Neuronal stem cell (in vitro differentiated cells): ENCODE measurements at regions not wholly inside any gene's neighbourhood (a gene's known extent, or its start where the extent isn't known, plus 50 kb on each side); places are given as distances from the start of the nearest gene placed in this dataset.

Experiments used
- DNase-seq: peaks from one replicate; pipeline ENCODE4 v3.0.0-alpha.2; 2013; ENCODE audit warnings: low spot score
- H2AFZ ChIP-seq: one replicate; pipeline ENCODE4 v1.6.1; 2013; ENCODE audit warnings: mild to moderate bottlenecking, low read length, inconsistent platforms
- H2AK5ac ChIP-seq: 2 replicates; pipeline ENCODE4 v1.6.1; 2013; ENCODE audit warnings: low read depth, mild to moderate bottlenecking, inconsistent platforms, low read length, moderate library complexity, mixed read lengths
- H2BK120ac ChIP-seq: 2 replicates; pipeline ENCODE4 v1.6.1; 2013; ENCODE audit warnings: low read depth, mild to moderate bottlenecking, inconsistent platforms, low read length, moderate library complexity, mixed read lengths
- H2BK12ac ChIP-seq: one replicate; pipeline ENCODE4 v1.6.1; 2013; ENCODE audit warnings: low read length, inconsistent platforms
- H2BK15ac ChIP-seq: 2 replicates; pipeline ENCODE4 v1.6.1; 2013; ENCODE audit warnings: mild to moderate bottlenecking, low read length, inconsistent platforms, mixed read lengths
- H2BK5ac ChIP-seq: one replicate; pipeline ENCODE4 v1.6.1; 2013; ENCODE audit warnings: inconsistent platforms, mild to moderate bottlenecking, low read length, moderate library complexity
- H3K14ac ChIP-seq: one replicate; pipeline ENCODE4 v1.6.1; 2013; ENCODE audit warnings: low read length, inconsistent platforms
- H3K18ac ChIP-seq: 2 replicates; pipeline ENCODE4 v1.6.1; 2013; ENCODE audit warnings: low read length, inconsistent platforms
- H3K23ac ChIP-seq: 2 replicates; pipeline ENCODE4 v1.6.1; 2013; ENCODE audit warnings: low read depth, mild to moderate bottlenecking, mixed read lengths, low read length, inconsistent platforms; ENCODE audit not compliant: poor library complexity
- H3K27ac ChIP-seq: replicated peaks from 3 replicates; pipeline ENCODE4 v1.5.1; 2013; ENCODE audit warnings: low read length, inconsistent platforms
- H3K27me3 ChIP-seq, 3 experiments: 2 replicates each; pipeline ENCODE4 v1.6.1; 2013; ENCODE audit warnings: low read length in 3 of 3, mild to moderate bottlenecking in 2 of 3, inconsistent platforms in 1 of 3, low read depth in 1 of 3, mixed read lengths in 1 of 3, moderate library complexity in 1 of 3; ENCODE audit not compliant: control insufficient read depth in 3 of 3, insufficient read depth in 3 of 3
- H3K36me3 ChIP-seq, 2 donors: replicated peaks in 1 of 2; 2 replicates each; pipeline ENCODE4 v1.6.1; 2013; ENCODE audit warnings: low read length in 2 of 2; ENCODE audit not compliant: control insufficient read depth in 2 of 2, insufficient read depth in 2 of 2
- H3K4ac ChIP-seq: 2 replicates; pipeline ENCODE4 v1.6.1; 2013; ENCODE audit warnings: inconsistent platforms, mild to moderate bottlenecking, low read length, moderate library complexity
- H3K4me1 ChIP-seq, 2 donors: 1 replicate in 1 of 2; 2 replicates in 1 of 2; pipeline ENCODE4 v1.6.1; 2013; ENCODE audit warnings: low read length in 2 of 2, low read depth in 1 of 2; ENCODE audit not compliant: control insufficient read depth in 2 of 2, insufficient read depth in 1 of 2
- H3K4me2 ChIP-seq: one replicate; pipeline ENCODE4 v1.6.1; 2013; ENCODE audit warnings: mild to moderate bottlenecking, low read length, inconsistent platforms; ENCODE audit not compliant: insufficient read depth, poor library complexity, severe bottlenecking
- H3K4me3 ChIP-seq, 2 donors: 2 replicates each; pipeline ENCODE4 v1.5.1; 2013; ENCODE audit warnings: low read length in 2 of 2, mild to moderate bottlenecking in 2 of 2, inconsistent platforms in 1 of 2, moderate library complexity in 1 of 2
- H3K79me1 ChIP-seq: one replicate; pipeline ENCODE4 v1.6.1; 2013; ENCODE audit warnings: low read depth, mild to moderate bottlenecking, inconsistent platforms, low read length, moderate library complexity
- H3K9ac ChIP-seq: one replicate; pipeline ENCODE4 v1.6.1; 2013; ENCODE audit warnings: mild to moderate bottlenecking, low read depth, low read length, inconsistent platforms; ENCODE audit not compliant: poor library complexity
- H3K9me3 ChIP-seq, 2 donors: replicated peaks in 1 of 2; 2 replicates each; pipeline versions ENCODE3 to v1.6.1; 2013; ENCODE audit warnings: low read length in 2 of 2, mild to moderate bottlenecking in 2 of 2, inconsistent platforms in 1 of 2, low read depth in 1 of 2, mixed read lengths in 1 of 2, moderate library complexity in 1 of 2; ENCODE audit not compliant: control insufficient read depth in 2 of 2, insufficient read depth in 1 of 2
- H4K8ac ChIP-seq: one replicate; pipeline ENCODE4 v1.6.1; 2013; ENCODE audit warnings: low read depth, mild to moderate bottlenecking, inconsistent platforms, low read length, moderate library complexity
- H4K91ac ChIP-seq: one replicate; pipeline ENCODE4 v1.6.1; 2013; ENCODE audit warnings: low read length, low read depth, mild to moderate bottlenecking, inconsistent platforms; ENCODE audit not compliant: poor library complexity
- WGBS, 2 donors: extraction: QIAGEN DNeasy Blood & Tissue Kit; methylation state at CpG; one replicate each; pipeline ENCODE4 v1.1.7; 2013; ENCODE audit warnings: missing lambda C conversion rate in 2 of 2, mixed read lengths in 1 of 2; ENCODE audit not compliant: insufficient read length in 2 of 2, insufficient replicate concordance in 1 of 2; ENCODE audit errors: extremely low coverage in 2 of 2; 5-methylcytosine and 5-hydroxymethylcytosine counted together

DNA sequence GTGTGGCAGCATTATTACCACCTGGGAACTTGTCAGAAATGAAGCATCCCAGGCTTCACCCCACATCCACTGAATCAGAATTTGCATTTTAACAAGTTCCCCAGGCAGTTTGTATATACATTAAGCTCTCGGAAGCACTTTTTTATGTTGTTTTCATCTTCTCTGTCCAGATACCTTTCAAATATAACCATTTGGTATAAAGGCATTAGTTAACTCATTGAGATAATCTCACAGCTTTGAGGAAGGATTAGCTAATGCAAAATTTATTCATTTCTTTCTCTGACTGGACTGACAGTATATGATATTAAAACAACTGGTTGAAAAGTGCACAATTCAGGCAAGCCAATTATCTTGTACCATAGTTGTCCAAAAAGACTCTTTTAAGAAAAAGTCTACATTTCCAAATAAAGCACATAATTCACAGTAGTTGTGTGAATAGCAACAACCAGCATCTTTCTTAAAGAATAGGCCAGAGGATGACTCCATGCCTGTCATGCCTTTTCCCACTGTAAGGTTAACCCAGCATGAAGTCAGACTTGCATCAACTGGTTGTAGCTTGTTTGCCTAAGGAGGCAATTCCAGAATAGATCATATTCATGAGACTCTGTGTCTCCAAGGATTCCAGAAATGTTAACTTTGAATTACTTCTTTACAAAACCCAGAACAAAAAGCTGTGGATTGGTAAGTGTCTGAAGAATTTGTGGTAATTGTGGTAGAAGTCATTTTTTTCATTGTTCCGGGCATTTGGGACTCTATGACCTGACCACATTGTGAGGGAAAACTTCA, 254.3 kb upstream of the SESN3 start:
- H3K4me2 ChIP-seq = no peak overlapping the region
- H3K14ac ChIP-seq = no peak overlapping the region
- H4K8ac ChIP-seq = no peak overlapping the region
- no peak overlapping the region for H3K18ac ChIP-seq
- no peaks in the 10 kb centered on the region for H3K36me3 ChIP-seq
- no peak overlapping the region for H2AK5ac ChIP-seq
- H2BK5ac ChIP-seq = no peak overlapping the region
- no peak for DNase-seq
- no peak overlapping the region for H2BK120ac ChIP-seq
- H3K27ac ChIP-seq = no peak overlapping the region
- H3K9me3 ChIP-seq = no peaks in the 10 kb centered on the region
- H3K79me1 ChIP-seq = no peaks in the 10 kb centered on the region
- no peak overlapping the region for H3K23ac ChIP-seq
- WGBS, 2 donors = no CpG with 5 or more reads among the region's 2 CpGs
- H2AFZ ChIP-seq = peak overlapping the region; percentile 43
- no peak overlapping the region for H4K91ac ChIP-seq
- H3K27me3 ChIP-seq = no peaks in the 10 kb centered on the region
- no peak overlapping the region for H3K4ac ChIP-seq
- no peak overlapping the region for H3K4me3 ChIP-seq
- no peak overlapping the region for H3K9ac ChIP-seq
- peaks cover 0 to 5% of the 10 kb centered on the region in 2 donors for H3K4me1 ChIP-seq
- H2BK12ac ChIP-seq = no peak overlapping the region
- H2BK15ac ChIP-seq = no peak overlapping the region

DNA sequence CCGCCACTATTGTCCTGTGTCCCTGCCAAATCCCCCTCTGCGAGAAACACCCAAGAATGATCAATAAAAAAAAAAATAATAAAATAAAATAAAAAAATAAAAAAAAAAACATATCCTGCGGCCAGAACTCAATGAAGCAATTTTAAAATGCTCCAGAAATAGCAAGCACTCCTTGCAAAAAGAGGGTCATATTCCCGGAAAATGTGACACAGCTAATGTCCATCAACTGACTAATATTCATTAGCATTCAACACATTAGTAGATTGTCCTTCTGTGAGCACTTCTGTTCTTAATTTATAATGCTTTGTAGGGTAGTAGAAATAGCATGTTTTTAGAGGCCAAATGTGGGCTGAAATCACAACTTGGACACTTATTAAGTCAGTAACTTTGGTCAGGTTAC, 252.3 kb upstream of the SESN3 start:
- no CpG with 5 or more reads among the region's 4 CpGs for WGBS, 2 donors
- Histone ChIP-seq H3K4me3 (no peak overlapping the region), H3K4me1 (peaks cover 0 to 5% of the 10 kb centered on the region in 2 donors), H4K91ac (no peak overlapping the region), H3K14ac (no peak overlapping the region), H4K8ac (no peak overlapping the region), H2BK15ac (no peak overlapping the region), H3K23ac (no peak overlapping the region), H3K9me3 (no peaks in the 10 kb centered on the region), H2AFZ (no peak overlapping the region), H3K4ac (no peak overlapping the region), H3K9ac (no peak overlapping the region), H3K4me2 (no peak overlapping the region), H3K79me1 (no peaks in the 10 kb centered on the region), H2BK5ac (no peak overlapping the region), H3K36me3 (no peaks in the 10 kb centered on the region), H2BK12ac (no peak overlapping the region), H2BK120ac (no peak overlapping the region), H3K18ac (no peak overlapping the region), H3K27ac (no peak overlapping the region), H3K27me3 (no peaks in the 10 kb centered on the region), H2AK5ac (no peak overlapping the region)
- no peak for DNase-seq

DNA sequence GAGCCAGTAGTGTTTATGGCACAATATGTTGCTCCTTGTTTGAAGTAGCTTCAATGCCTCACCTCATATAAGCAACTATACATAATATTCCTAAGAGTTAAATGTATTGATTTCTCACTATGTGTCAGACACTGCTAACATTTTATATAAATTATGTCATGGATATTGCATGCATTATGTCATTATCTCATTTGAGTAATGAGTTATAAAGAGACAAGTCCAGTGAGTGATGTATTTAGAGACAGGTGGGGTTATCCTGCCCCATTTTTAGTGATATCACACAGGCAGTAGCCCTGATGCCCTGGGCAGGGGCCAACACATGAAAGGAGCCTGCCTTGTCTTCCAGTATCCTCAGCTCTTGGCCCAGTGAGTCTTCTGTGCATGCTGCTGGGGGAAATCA, 247.0 kb upstream of the SESN3 start:
- Histone ChIP-seq H4K91ac (no peak overlapping the region), H2AFZ (no peak overlapping the region), H3K4me3 (no peak overlapping the region), H2AK5ac (no peak overlapping the region), H3K27ac (no peak overlapping the region), H3K18ac (no peak overlapping the region), H3K9me3 (no peaks in the 10 kb centered on the region), H3K4ac (no peak overlapping the region), H3K23ac (no peak overlapping the region), H3K14ac (no peak overlapping the region), H2BK15ac (no peak overlapping the region), H2BK120ac (no peak overlapping the region), H4K8ac (no peak overlapping the region), H3K27me3 (no peaks in the 10 kb centered on the region), H3K79me1 (no peaks in the 10 kb centered on the region), H2BK5ac (no peak overlapping the region), H3K9ac (no peak overlapping the region), H3K4me2 (no peak overlapping the region), H2BK12ac (no peak overlapping the region), H3K36me3 (no peaks in the 10 kb centered on the region), H3K4me1 (no peaks in the 10 kb centered on the region)
- no peak for DNase-seq

DNA sequence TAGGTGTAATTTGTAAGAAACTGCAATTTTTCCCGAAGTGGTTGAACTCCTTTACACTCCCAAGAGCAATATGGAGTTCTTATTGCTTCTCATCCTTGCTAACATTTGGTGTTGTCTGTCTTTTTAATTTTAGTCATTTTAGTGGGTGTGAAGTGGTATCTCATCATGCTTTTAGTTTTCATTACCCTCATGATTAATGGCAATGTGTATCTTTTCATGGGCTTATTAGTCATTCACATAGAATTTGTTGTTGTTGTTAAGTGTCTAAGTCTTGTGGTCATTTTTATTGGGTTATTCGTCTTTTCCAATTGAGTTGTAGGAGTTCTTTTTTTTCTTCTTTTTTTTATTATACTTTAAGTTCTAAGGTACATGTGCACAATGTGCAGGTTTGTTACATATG, 238.3 kb upstream of the SESN3 start:
- Histone ChIP-seq H3K9me3 (no peaks in the 10 kb centered on the region), H3K4me3 (no peak overlapping the region), H3K14ac (no peak overlapping the region), H2BK5ac (no peak overlapping the region), H2BK120ac (no peak overlapping the region), H3K36me3 (no peaks in the 10 kb centered on the region), H3K27ac (no peak overlapping the region), H2AFZ (no peak overlapping the region), H3K4ac (no peak overlapping the region), H3K79me1 (no peaks in the 10 kb centered on the region), H2BK15ac (no peak overlapping the region), H3K23ac (no peak overlapping the region), H3K9ac (no peak overlapping the region), H3K4me2 (no peak overlapping the region), H3K27me3 (no peaks in the 10 kb centered on the region), H4K8ac (no peak overlapping the region), H2BK12ac (no peak overlapping the region), H3K4me1 (no peaks in the 10 kb centered on the region), H2AK5ac (no peak overlapping the region), H4K91ac (no peak overlapping the region), H3K18ac (no peak overlapping the region)
- no CpG with 5 or more reads among the region's 2 CpGs for WGBS, 2 donors
- DNase-seq = no peak
